Mammary epithelial cell (primary cell): ENCODE measurements at regions not wholly inside any gene's neighbourhood (a gene's known extent, or its start where the extent isn't known, plus 50 kb on each side); places are given as distances from the start of the nearest gene placed in this dataset.

ENCODE experiments used
- EZH2 ChIP-seq: IDR thresholded peaks from 2 replicates; pipeline ENCODE4 v1.6.1; 2012; ENCODE audit warnings: low read length, inconsistent platforms, borderline replicate concordance
- TF ChIP-seq, protein P1 (sequence below), 2 donors: IDR thresholded peaks in 1 of 2; conservative IDR thresholded peaks in 1 of 2; 2 replicates each; pipeline ENCODE4 v1.5.1; 2011 to 2012; ENCODE audit warnings: inconsistent platforms in 2 of 2, low read length in 2 of 2, mild to moderate bottlenecking in 2 of 2, control low read depth in 1 of 2, low read depth in 1 of 2; ENCODE audit not compliant: insufficient read depth in 1 of 2; ENCODE audit errors: extremely low read depth in 1 of 2

GRCh38 chr21:16199539-16199938 lies 469.8 kb downstream of the USP25 start:
- TF ChIP-seq, protein P1, sequence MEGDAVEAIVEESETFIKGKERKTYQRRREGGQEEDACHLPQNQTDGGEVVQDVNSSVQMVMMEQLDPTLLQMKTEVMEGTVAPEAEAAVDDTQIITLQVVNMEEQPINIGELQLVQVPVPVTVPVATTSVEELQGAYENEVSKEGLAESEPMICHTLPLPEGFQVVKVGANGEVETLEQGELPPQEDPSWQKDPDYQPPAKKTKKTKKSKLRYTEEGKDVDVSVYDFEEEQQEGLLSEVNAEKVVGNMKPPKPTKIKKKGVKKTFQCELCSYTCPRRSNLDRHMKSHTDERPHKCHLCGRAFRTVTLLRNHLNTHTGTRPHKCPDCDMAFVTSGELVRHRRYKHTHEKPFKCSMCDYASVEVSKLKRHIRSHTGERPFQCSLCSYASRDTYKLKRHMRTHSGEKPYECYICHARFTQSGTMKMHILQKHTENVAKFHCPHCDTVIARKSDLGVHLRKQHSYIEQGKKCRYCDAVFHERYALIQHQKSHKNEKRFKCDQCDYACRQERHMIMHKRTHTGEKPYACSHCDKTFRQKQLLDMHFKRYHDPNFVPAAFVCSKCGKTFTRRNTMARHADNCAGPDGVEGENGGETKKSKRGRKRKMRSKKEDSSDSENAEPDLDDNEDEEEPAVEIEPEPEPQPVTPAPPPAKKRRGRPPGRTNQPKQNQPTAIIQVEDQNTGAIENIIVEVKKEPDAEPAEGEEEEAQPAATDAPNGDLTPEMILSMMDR (conservative IDR thresholded peaks at IDR 0.05 in 1 of 2, IDR thresholded peaks at IDR 0.05 in 1 of 2; ENCODE audit: extremely low read depth in 1 of 2, insufficient read depth in 1 of 2, low read depth in 1 of 2, low read length in 2 of 2): no peak
- TF ChIP-seq EZH2: no peak
